HepG2 (cell line): ENCODE measurements at regions not wholly inside any gene's neighbourhood (a gene's known extent, or its start where the extent isn't known, plus 50 kb on each side); places are given as distances from the start of the nearest gene placed in this dataset.
"Not testable (repeated sequence)": the region's sequence is repeated elsewhere in the genome, so short reads cannot be mapped to it uniquely, and the experiment has no call there.

Source experiments
- ATAC-seq: fragments of 200-7000 bp; cut with Tn5 transposase; 3 replicates; pipeline ENCODE4 v1.9.1; 2020; ENCODE audit warnings: mild to moderate bottlenecking, moderate library complexity
- BruUV-seq: library from RNA; stranded (reverse); fragments of 400-500 nt; replicated peaks from 2 replicates; lab custom pipeline; 2021; lab: Mats Ljungman, UMichigan
- CTCF ChIA-PET: fragments of 300-600 bp; formaldehyde crosslinking; extraction: SDS; loops from one replicate; lab custom pipeline; 2021; ENCODE audit warnings: low total read pairs, inconsistent platforms, low intra/inter-chr PET ratio; lab: Yijun Ruan, JAX
- POLR2A ChIA-PET: fragments of 350-600 bp; sonication (Branson Sonifier 250); formaldehyde crosslinking; loops from one replicate; lab custom pipeline; 2020; ENCODE audit warnings: antibody characterized with exemption, inconsistent platforms; lab: Yijun Ruan, JAX
- DNase-seq: peaks from one replicate; pipeline ENCODE4 v3.0.0-alpha.2; 2015; ENCODE audit warnings: low spot score
- FAIRE-seq: peaks from 3 replicates; lab custom pipeline; 2011; peaks lifted over from hg19 to GRCh38; lab: Jason Lieb, UNC
- H2AFZ ChIP-seq: one replicate; pipeline ENCODE4 v1.6.1; 2011; ENCODE audit warnings: low read length, inconsistent platforms
- H3K27ac ChIP-seq: fragments of 300-600 bp; 3 replicates; pipeline ENCODE4 v1.8.0; 2011; ENCODE audit warnings: mixed run types, mild to moderate bottlenecking, mixed read lengths, low read length, inconsistent platforms; ENCODE audit not compliant: insufficient read depth; ENCODE audit errors: extremely low read length
- H3K27me3 ChIP-seq, 2 experiments: fragments of 200-600 bp in 1 of 2; 2 replicates in 1 of 2; 3 replicates in 1 of 2; pipeline versions ENCODE4 v1.6.0 to v1.8.0; 2011; ENCODE audit warnings: low read length in 2 of 2, mild to moderate bottlenecking in 2 of 2, moderate library complexity in 2 of 2, inconsistent platforms in 1 of 2; ENCODE audit not compliant: insufficient read depth in 2 of 2, control insufficient read depth in 1 of 2
- H3K36me3 ChIP-seq, 2 experiments: fragments of 200-600 bp in 1 of 2; replicated peaks in 1 of 2; 2 replicates in 1 of 2; 3 replicates in 1 of 2; pipeline versions ENCODE4 v1.5.1 to v1.8.0; 2011; ENCODE audit warnings: low read length in 2 of 2, inconsistent platforms in 1 of 2; ENCODE audit not compliant: insufficient read depth in 2 of 2, control insufficient read depth in 1 of 2
- H3K4me1 ChIP-seq: 2 replicates; pipeline ENCODE4 v1.5.1; 2012; ENCODE audit warnings: low read length, inconsistent platforms; ENCODE audit not compliant: insufficient read depth
- H3K4me2 ChIP-seq: 2 replicates; pipeline ENCODE4 v1.6.0; 2011; ENCODE audit warnings: low read depth, low read length, inconsistent platforms
- H3K4me3 ChIP-seq, 3 experiments: fragments of 200-600 bp in 1 of 3; sonication (generic), shearing (Covaris generic) in 1 of 3; replicated peaks in 1 of 3; 2 replicates each; pipeline ENCODE4 v1.5.1; 2011 to 2016; ENCODE audit warnings: low read length in 3 of 3, inconsistent platforms in 2 of 3, low read depth in 2 of 3, mild to moderate bottlenecking in 2 of 3, control low read depth in 1 of 3, mixed read lengths in 1 of 3; ENCODE audit not compliant: insufficient read depth in 1 of 3
- H3K79me2 ChIP-seq: one replicate; pipeline ENCODE4 v1.6.1; 2011; ENCODE audit warnings: low read length, inconsistent platforms; ENCODE audit not compliant: insufficient read depth
- H3K9ac ChIP-seq: 2 replicates; pipeline ENCODE4 v1.6.0; 2011; ENCODE audit warnings: mild to moderate bottlenecking, low read depth, low read length, inconsistent platforms; ENCODE audit not compliant: insufficient read depth
- H3K9me3 ChIP-seq: 2 replicates; pipeline ENCODE4 v1.5.1; 2012; ENCODE audit warnings: mild to moderate bottlenecking, low read length
- H4K20me1 ChIP-seq: 2 replicates; pipeline ENCODE4 v1.6.0; 2011; ENCODE audit warnings: inconsistent platforms, mild to moderate bottlenecking, low read length, moderate library complexity; ENCODE audit not compliant: insufficient read depth
- HNF4A ChIP-seq: sonication (generic); formaldehyde crosslinking; IDR thresholded peaks from 2 replicates; pipeline ENCODE4 v1.4.0; 2020; ENCODE audit warnings: missing genetic modification reagents
- KDM4B ChIP-seq: sonication (generic); formaldehyde crosslinking; IDR thresholded peaks from 2 replicates; pipeline ENCODE4 v1.4.0; 2020; ENCODE audit warnings: missing genetic modification reagents
- REPIN1 ChIP-seq: sonication (generic); formaldehyde crosslinking; IDR thresholded peaks from 2 replicates; pipeline ENCODE4 v1.8.0; 2022; ENCODE audit warnings: missing genetic modification reagents, low read depth, mild to moderate bottlenecking, borderline replicate concordance
- ZNF124 ChIP-seq: sonication (generic); formaldehyde crosslinking; IDR thresholded peaks from 2 replicates; pipeline ENCODE4 v1.4.0; 2020; ENCODE audit warnings: missing genetic modification reagents
- ZSCAN29 ChIP-seq: sonication (generic); formaldehyde crosslinking; conservative IDR thresholded peaks from 2 replicates; pipeline ENCODE4 v1.4.0; 2020; ENCODE audit warnings: mild to moderate bottlenecking, missing genetic modification reagents
- WGBS: methylation state at CpG from one replicate; pipeline ENCODE4 v1.1.6; 2017; ENCODE audit warnings: low lambda C conversion rate; 5-methylcytosine and 5-hydroxymethylcytosine counted together
- in situ Hi-C: cut with HindIII; loops from 2 replicates; pipeline ENCODE4 v1.10.0; 2017; ENCODE audit warnings: low pct_unique_long_range_greater_than_20kb; ENCODE audit not compliant: extremely low pct_ligation_motif_present
- intact Hi-C: fragments of 100-400 bp; cut with micrococcal nuclease; formaldehyde crosslinking; loops from one replicate; pipeline ENCODE4 v1.10.0; 2022; ENCODE audit not compliant: unreplicated experiment
- TF ChIP-seq, protein P1 (sequence below): sonication (generic); formaldehyde crosslinking; conservative IDR thresholded peaks from 2 replicates; pipeline ENCODE4 v1.4.0; 2020; ENCODE audit warnings: mild to moderate bottlenecking, missing genetic modification reagents, moderate library complexity

DNA sequence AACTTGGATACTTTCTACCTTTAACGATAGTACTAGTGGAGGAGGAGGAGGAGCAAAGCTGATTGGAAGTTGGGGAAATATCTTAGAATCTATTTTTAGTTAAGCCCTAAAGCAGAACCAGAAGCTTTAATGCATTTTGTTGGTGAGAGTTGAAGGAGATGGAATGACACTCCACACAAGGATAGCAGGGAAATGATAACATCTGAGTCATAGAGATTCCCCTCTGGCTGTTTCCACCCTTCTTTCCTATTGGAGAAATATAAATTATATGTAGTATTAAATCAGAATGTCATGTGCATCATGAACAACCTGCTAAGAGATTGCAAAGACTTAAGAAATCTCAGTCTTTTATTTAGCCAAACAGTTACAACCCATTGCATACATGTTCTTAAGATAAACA is 1357.7 kb downstream of the NCAM2 start:
- WGBS: 7% methylated on average over 1 of the region's 1 CpG
- DNase-seq (no peak), ATAC-seq (no peak), FAIRE-seq (no peak)
- Histone ChIP-seq H3K9me3 (peaks cover 90% of the 10 kb centered on the region), H3K4me3 (no peak overlapping the region), H4K20me1 (no peaks in the 10 kb centered on the region), H3K79me2 (no peaks in the 10 kb centered on the region), H2AFZ (no peak overlapping the region), H3K4me1 (no peaks in the 10 kb centered on the region), H3K4me2 (no peak overlapping the region), H3K27ac (no peak overlapping the region), H3K9ac (no peak overlapping the region), H3K27me3 (no peaks in the 10 kb centered on the region), H3K36me3 (no peaks in the 10 kb centered on the region)
- TF ChIP-seq REPIN1: no peak
- TF ChIP-seq HNF4A (CRISPR knock-in tag): no peak
- ChIA-PET POLR2A (no interaction called here), CTCF (no interaction called here)
- in situ Hi-C loops (no loop called here), intact Hi-C loops (no loop called here)
- BruUV-seq: no TSS peak

DNA sequence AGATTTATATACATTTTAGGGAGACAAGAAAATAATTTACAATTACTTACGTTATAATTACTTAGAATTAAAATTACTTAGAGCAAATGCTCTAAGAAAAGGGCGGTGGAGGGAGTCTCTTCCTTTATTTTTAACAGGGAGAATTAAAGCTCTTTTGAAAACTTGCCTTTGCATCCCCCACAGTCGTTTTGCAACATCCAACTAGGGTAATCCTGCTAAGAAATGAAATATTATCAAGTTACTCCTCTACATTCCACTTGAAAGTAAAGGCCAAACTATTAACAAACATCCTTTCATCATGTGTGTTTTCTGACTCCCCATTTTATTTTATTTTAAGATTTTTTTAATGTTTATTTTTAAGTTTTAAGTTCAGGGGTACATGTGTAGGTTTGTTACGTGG is 1358.5 kb downstream of the NCAM2 start:
- TF ChIP-seq ZNF124 (CRISPR knock-in tag) (no peak), ZSCAN29 (CRISPR knock-in tag) (no peak), KDM4B (CRISPR knock-in tag) (no peak)
- TF ChIP-seq, protein P1, sequence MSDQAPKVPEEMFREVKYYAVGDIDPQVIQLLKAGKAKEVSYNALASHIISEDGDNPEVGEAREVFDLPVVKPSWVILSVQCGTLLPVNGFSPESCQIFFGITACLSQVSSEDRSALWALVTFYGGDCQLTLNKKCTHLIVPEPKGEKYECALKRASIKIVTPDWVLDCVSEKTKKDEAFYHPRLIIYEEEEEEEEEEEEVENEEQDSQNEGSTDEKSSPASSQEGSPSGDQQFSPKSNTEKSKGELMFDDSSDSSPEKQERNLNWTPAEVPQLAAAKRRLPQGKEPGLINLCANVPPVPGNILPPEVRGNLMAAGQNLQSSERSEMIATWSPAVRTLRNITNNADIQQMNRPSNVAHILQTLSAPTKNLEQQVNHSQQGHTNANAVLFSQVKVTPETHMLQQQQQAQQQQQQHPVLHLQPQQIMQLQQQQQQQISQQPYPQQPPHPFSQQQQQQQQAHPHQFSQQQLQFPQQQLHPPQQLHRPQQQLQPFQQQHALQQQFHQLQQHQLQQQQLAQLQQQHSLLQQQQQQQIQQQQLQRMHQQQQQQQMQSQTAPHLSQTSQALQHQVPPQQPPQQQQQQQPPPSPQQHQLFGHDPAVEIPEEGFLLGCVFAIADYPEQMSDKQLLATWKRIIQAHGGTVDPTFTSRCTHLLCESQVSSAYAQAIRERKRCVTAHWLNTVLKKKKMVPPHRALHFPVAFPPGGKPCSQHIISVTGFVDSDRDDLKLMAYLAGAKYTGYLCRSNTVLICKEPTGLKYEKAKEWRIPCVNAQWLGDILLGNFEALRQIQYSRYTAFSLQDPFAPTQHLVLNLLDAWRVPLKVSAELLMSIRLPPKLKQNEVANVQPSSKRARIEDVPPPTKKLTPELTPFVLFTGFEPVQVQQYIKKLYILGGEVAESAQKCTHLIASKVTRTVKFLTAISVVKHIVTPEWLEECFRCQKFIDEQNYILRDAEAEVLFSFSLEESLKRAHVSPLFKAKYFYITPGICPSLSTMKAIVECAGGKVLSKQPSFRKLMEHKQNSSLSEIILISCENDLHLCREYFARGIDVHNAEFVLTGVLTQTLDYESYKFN: no peak
- TF ChIP-seq, all 625 proteins: peak for 0
- in situ Hi-C loops: no loop called here
- Histone ChIP-seq H2AFZ (no peak overlapping the region), H3K27me3 (no peaks in the 10 kb centered on the region), H3K79me2 (no peaks in the 10 kb centered on the region), H3K4me3 (no peak overlapping the region), H3K4me2 (no peak overlapping the region), H3K36me3 (no peaks in the 10 kb centered on the region), H3K4me1 (no peaks in the 10 kb centered on the region), H3K27ac (no peak overlapping the region), H3K9me3 (peaks cover 90% of the 10 kb centered on the region), H4K20me1 (no peaks in the 10 kb centered on the region), H3K9ac (no peak overlapping the region)
- FAIRE-seq (no peak), ATAC-seq (no peak), DNase-seq (no peak)
- ChIA-PET CTCF (no interaction called here), POLR2A (no interaction called here)
- BruUV-seq: no TSS peak
- intact Hi-C loops: no loop called here
- 3% methylated on average over 4 of the region's 4 CpGs for WGBS

DNA sequence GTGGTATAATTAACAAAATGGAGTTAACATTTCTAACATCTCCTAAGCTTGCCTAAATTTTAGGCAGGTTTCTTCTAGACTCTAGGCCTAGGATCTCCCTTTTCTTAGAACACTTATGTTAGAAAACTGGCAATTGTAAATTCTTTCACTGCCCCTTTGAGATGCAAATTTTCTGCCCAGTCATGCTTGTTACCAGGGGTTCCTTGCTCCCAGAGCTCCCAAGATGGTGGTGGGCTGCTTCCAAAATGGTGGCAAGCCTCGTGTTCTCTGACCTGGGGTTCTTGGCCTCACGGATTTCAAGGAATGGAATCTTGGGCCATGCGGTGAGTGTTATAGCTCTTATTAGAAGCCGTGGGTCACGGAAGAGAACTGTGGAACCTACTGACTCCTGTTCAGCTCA is 1361.4 kb downstream of the NCAM2 start:
- H3K9ac ChIP-seq, in situ Hi-C loops, H3K4me3 ChIP-seq, ATAC-seq, H3K27me3 ChIP-seq, BruUV-seq, intact Hi-C loops, POLR2A ChIA-PET, CTCF ChIA-PET, H3K4me2 ChIP-seq, H3K36me3 ChIP-seq, H2AFZ ChIP-seq, H3K79me2 ChIP-seq, H3K27ac ChIP-seq, DNase-seq, H3K4me1 ChIP-seq, FAIRE-seq, H4K20me1 ChIP-seq: not testable (repeated sequence)
- peaks cover 87% of the 10 kb centered on the region for H3K9me3 ChIP-seq
- 34% methylated on average over 5 of the region's 5 CpGs for WGBS
